Stimulated activated CD8-positive, alpha-beta memory T cell treated with anti-CD3 and anti-CD28 coated beads, Interleukin-15, amount 100 ng/mL, for 24 hours (primary cell): ENCODE measurements at regions not wholly inside any gene's neighbourhood (a gene's known extent, or its start where the extent isn't known, plus 50 kb on each side); places are given as distances from the start of the nearest gene placed in this dataset.

Experiments used
- DNase-seq: peaks from one replicate; pipeline ENCODE4 v3.0.0-alpha.2; 2020; ENCODE audit warnings: low read depth

GRCh38 chr2:64283641-64284361 lies 139.6 kb upstream of the PELI1 start:
- no peak for DNase-seq

DNA sequence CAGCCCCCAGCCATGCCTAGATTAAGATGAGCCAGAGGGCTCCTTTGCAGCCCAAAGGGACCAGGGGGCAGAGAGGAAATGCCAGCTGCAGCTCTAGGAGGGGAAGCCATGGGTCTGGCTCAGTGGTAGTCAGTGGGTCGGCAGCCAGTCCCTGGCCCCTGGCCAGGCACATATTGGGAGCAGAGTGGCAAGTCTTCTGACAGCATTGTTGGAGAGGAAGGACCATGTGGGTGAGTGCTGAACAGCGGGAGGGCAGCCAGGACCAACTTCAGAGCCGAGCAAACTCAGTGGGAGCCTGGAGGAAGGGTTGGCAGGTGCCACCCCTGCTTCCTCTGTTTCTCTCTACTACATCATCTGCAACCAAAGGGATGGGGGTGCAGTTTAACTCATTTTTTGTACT lies 140.5 kb upstream of the PELI1 start:
- no peak for DNase-seq

DNA sequence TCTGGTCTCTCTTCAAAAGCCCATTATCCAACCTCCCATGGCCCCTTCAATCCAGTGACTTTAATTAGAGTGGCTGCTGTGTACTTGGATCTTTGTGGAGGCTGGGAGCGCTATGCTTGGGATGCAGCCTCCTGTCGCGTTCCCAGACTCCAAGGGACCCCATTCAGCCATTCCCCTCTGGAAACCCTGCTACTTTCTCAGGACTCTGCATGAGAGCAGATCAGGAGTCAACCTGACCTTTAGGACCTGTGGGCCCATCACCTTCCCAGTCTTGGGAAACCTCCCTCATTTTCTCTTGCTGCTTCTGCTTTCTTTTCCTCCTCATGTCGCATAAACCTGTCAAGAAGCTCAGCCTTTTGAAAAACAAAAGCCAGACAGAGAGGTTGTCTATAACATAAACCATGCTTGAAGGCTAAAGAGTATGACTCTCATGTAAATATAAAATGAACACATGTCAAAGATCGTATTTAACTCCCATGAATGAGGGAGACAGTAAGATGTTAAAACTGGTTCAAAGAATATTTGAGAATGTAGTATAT lies 143.1 kb upstream of the PELI1 start:
- DNase-seq = no peak

- no peak for DNase-seq
Observed at GRCh38 chr2:64288321-64289193, 144.3 kb upstream of the PELI1 start.

GRCh38 chr2:64289251-64289650 lies 145.0 kb upstream of the PELI1 start:
- DNase-seq = no peak

GRCh38 chr2:64289737-64290136 lies 145.5 kb upstream of the PELI1 start:
- no peak for DNase-seq

GRCh38 chr2:64291181-64291580 lies 147.0 kb upstream of the PELI1 start:
- no peak for DNase-seq

DNA sequence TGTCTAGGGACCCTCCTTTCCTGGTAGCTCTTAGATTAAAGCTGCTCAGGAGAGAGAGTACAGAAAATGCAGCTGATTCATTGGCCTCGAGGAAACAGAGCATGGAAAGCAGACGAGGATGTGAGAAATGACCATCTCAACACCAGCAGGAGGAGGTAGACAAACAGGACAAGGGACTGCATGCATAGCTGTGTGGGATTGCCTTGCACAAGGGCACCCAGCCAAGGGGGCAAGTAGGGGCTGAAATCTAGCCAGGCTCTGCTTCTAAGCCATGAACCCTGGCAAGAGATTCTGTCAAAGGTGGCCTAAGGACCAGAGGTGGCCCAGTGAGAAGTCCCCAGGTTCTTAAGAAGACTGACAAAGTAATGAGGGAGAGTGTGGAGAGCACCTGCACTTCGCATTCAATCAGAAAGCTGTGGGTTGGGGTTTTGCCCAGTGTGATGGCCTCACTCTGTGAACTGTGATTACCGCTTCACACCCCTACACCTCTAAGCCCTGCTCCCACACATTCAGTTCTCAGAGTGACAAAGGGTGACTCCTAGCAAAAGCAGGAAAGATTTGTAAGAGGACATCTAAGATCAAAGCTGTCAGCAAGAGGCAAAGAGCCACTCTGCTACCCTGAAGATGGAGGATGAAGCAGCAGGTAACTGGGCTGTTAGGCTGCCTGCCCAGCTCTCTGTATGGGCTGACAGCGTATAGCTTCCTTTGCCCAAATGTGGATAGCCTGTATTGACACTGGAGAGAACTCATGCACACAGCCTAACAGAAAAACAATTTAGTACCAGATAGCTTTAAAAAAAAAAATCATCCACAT lies 151.3 kb upstream of the PELI1 start:
- DNase-seq = no peak

DNA sequence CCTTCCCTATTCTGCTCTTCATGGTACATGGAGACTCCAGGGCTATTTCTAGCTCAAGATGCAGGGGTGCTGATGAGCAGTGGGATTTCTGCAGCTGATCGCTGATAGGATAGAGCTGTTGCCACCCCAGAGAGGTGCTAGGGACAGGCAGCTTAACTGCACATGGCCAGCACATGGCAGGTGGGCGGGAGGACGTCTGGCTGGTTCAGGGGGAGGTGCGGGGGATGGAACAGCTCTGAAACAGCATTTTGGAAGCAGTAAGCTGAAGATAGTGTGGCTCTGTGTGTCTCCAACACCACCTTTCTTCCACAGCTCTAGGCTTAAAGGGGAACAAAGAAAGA lies 151.9 kb upstream of the PELI1 start:
- DNase-seq = no peak

DNA sequence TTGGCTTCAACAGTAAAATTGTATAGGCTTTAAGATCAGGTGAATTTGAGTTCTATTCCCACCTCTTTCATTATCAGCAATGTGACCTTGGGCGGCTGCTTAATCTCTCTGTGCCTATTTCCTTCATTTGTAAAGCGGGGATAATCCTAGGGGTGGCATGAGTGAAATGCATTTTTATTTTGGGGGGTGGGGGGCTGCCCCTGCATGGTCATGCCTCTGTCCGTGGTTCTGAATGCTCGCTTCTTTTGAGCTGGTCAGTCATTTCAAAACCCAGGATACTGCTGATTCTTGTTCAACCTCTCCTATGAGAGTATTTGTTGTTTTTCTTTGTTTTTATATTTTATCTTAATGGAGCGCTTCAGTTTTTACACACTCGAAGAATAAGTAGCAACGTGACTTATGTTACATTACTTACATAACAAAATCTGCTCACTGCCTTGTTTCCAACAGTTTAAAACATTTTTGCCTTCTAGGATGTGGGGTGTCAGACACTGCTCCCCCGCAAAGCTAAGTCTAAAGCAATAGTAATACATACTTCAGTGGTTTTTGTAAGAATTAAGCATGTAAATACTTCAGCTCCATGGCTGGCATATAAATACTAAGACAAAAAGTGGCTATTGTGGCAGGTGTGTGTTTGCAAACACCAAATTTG lies 152.6 kb upstream of the PELI1 start:
- DNase-seq = no peak

DNA sequence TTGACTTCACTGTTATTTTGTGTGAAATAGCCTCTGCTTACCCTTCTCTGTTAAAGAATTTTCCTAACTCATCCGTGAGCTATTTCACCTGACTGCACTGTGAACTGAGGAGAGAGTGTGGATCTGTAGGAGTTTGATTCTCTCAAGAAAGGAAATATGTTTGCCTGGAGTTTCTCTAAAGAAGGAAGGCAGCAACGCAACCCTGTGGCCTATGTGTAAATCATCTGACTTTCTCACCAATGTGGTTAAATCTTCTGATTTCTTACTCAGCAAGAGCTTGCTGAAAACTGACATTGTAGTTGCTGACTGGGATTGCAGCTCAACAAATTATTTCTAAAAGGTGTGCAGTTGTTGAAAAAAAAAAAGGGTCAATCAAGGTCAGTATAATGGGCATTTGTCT lies 153.9 kb upstream of the PELI1 start:
- no peak for DNase-seq

DNA sequence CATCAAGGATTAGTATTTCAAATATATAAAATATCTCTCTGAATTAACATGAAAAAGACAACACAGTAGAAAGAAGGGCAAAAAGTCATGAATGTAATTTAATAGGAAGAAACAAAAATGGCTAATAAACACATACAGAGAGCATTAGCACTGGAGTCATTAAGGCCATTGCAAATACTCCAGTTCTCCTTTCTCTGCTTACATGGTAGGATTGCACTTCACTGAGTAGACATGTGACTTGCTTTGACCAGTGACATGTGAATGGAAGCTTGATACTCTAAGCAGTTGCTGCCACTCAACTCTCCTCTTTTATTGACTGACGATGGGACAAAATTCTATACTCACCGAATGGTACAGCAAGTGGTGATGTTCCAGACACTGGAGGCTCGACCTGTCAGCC lies 153.9 kb upstream of the LGALSL start:
- no peak for DNase-seq

GRCh38 chr2:64303250-64303649 lies 150.7 kb upstream of the LGALSL start:
- DNase-seq = no peak

DNA sequence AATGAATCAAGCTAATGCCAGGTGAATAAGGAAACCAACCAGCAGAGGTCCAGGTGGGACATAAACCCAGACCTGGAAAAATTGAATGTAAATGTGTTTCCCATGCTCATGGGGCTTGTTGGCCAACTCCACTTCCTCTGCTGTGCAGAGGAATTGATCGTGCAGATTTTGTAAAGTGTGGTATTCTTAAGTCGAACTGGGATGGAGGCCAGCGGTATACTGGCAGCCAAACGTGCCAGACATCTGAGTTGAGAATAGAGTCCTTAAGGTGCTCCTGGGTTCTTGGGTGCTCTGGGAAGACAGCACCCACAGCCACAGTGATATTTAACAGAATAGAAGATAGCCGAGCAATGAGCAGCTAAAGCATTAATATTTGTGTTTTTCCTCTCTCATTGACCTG lies 146.5 kb upstream of the LGALSL start:
- DNase-seq = no peak

DNA sequence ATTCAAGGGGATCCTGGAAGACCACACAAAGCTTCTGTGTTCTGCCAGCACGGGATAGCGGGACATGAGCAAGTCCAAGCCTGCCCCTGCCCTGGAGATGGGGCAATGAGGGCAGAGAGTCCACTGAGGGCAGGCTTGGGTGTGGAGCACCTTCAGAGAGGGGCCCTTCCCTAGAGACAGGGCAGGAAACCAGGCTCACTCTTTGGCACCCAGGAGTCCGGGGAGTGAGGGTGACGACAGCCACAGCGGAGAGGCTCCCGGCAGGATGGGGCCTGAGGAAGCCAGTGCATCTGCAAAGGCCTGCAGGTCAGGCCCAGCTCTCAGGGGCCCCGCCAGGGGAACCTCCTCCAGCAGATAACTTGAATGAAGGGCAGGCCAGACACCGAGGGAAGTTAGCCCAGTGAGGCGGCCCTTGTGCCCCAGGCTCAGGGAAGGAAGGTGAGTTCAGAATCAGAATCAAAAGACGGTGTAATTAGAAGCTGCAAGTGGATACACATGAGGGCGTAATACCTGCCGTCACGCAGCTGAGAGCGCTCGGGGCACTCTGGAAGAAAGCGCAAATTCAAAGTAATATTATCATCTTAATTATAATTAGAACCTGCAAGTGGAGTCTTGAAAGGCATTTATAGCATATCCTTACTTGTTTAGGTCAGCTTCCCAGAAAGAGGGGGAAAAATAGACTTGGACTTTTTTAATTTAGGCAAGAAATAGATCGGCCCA lies 142.6 kb upstream of the LGALSL start:
- no peak for DNase-seq

DNA sequence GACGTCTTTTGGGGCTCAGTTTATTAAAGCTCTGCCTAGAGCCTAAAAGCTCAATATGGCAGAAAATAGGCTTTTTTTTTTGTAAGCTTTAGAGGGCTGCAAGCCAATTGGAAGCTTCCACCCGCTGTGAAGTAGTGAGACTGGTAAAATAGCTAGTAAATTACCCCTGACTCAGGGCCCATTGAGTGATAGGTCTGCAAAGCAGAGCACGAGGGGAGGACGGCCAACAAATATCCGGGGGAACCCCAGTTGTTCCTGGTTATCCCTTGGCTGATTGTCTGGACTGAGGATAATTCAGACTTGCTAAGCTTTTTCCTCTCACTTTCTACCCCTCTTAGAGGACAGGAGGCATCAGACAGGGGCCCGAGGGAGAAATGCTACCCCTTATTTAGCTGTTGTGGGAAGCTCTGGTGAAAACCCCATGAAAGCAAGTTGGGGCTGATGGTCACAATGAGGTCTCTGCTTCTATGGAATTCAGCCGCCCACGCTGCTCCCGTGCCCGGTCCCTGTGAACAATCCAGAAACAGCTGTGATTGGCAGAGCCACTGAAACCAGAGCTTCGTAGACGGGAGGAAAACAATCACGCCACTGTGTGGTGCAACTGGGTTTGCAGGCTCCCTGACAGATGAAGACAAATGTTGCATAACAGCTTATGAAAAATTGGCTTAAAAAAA lies 141.9 kb upstream of the LGALSL start:
- DNase-seq = no peak

DNA sequence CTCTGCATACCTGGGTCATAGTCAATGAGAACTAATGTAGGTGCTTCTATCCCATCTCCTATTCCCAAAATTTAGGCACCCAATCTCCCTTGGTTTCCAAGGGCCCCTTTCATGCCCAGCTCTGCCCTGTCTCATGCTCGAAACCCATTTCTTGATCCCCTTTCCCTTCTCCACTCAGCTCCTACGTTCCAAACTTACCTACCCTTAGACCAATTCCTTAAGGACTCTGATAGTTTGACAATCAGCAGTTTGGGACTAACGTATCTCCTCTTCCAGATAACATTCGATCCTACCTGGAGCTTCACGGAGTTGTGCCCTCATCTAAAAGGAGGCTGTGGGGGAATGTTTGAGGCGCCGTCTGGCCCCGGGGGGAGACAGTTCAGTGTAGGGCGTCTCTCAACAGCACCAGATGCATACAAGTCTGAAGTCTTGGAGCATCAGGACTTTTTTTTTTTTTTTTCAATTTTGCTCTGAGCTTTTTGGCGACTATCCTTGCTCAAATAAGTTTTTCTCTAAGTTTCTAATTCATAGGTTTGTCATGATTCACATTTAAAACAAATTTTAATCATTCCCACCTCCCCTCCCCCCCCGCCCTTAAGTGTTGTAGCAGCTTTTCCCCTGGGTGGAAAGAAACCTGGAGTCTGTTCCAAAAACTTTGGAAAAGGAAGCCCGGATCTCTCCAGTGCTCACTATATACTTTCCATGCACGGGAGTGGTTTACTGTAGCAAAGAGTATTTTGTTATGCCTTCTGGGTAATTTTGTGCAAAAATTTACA lies 141.2 kb upstream of the LGALSL start:
- no peak for DNase-seq

- DNase-seq = no peak
Observed at GRCh38 chr2:64313398-64313723, 140.6 kb upstream of the LGALSL start.

- no peak for DNase-seq
Observed at GRCh38 chr2:64315291-64315960, 138.5 kb upstream of the LGALSL start.
